HepG2 (cell line): ENCODE measurements at regions not wholly inside any gene's neighbourhood (a gene's known extent, or its start where the extent isn't known, plus 50 kb on each side); places are given as distances from the start of the nearest gene placed in this dataset.

ENCODE experiments used
- ATAC-seq: fragments of 200-7000 bp; cut with Tn5 transposase; 3 replicates; pipeline ENCODE4 v1.9.1; 2020; ENCODE audit warnings: mild to moderate bottlenecking, moderate library complexity
- BruUV-seq: library from RNA; stranded (reverse); fragments of 400-500 nt; replicated peaks from 2 replicates; lab custom pipeline; 2021; lab: Mats Ljungman, UMichigan
- CTCF ChIA-PET: fragments of 300-600 bp; formaldehyde crosslinking; extraction: SDS; loops from one replicate; lab custom pipeline; 2021; ENCODE audit warnings: low total read pairs, inconsistent platforms, low intra/inter-chr PET ratio; lab: Yijun Ruan, JAX
- POLR2A ChIA-PET: fragments of 350-600 bp; sonication (Branson Sonifier 250); formaldehyde crosslinking; loops from one replicate; lab custom pipeline; 2020; ENCODE audit warnings: antibody characterized with exemption, inconsistent platforms; lab: Yijun Ruan, JAX
- DNase-seq: peaks from one replicate; pipeline ENCODE4 v3.0.0-alpha.2; 2015; ENCODE audit warnings: low spot score
- FAIRE-seq: peaks from 3 replicates; lab custom pipeline; 2011; peaks lifted over from hg19 to GRCh38; lab: Jason Lieb, UNC
- H2AFZ ChIP-seq: one replicate; pipeline ENCODE4 v1.6.1; 2011; ENCODE audit warnings: low read length, inconsistent platforms
- H3K27ac ChIP-seq: fragments of 300-600 bp; 3 replicates; pipeline ENCODE4 v1.8.0; 2011; ENCODE audit warnings: mixed run types, mild to moderate bottlenecking, mixed read lengths, low read length, inconsistent platforms; ENCODE audit not compliant: insufficient read depth; ENCODE audit errors: extremely low read length
- H3K27me3 ChIP-seq, 2 experiments: fragments of 200-600 bp in 1 of 2; 2 replicates in 1 of 2; 3 replicates in 1 of 2; pipeline versions ENCODE4 v1.6.0 to v1.8.0; 2011; ENCODE audit warnings: low read length in 2 of 2, mild to moderate bottlenecking in 2 of 2, moderate library complexity in 2 of 2, inconsistent platforms in 1 of 2; ENCODE audit not compliant: insufficient read depth in 2 of 2, control insufficient read depth in 1 of 2
- H3K36me3 ChIP-seq, 2 experiments: fragments of 200-600 bp in 1 of 2; replicated peaks in 1 of 2; 2 replicates in 1 of 2; 3 replicates in 1 of 2; pipeline versions ENCODE4 v1.5.1 to v1.8.0; 2011; ENCODE audit warnings: low read length in 2 of 2, inconsistent platforms in 1 of 2; ENCODE audit not compliant: insufficient read depth in 2 of 2, control insufficient read depth in 1 of 2
- H3K4me1 ChIP-seq: 2 replicates; pipeline ENCODE4 v1.5.1; 2012; ENCODE audit warnings: low read length, inconsistent platforms; ENCODE audit not compliant: insufficient read depth
- H3K4me2 ChIP-seq: 2 replicates; pipeline ENCODE4 v1.6.0; 2011; ENCODE audit warnings: low read depth, low read length, inconsistent platforms
- H3K4me3 ChIP-seq, 3 experiments: fragments of 200-600 bp in 1 of 3; sonication (generic), shearing (Covaris generic) in 1 of 3; replicated peaks in 1 of 3; 2 replicates each; pipeline ENCODE4 v1.5.1; 2011 to 2016; ENCODE audit warnings: low read length in 3 of 3, inconsistent platforms in 2 of 3, low read depth in 2 of 3, mild to moderate bottlenecking in 2 of 3, control low read depth in 1 of 3, mixed read lengths in 1 of 3; ENCODE audit not compliant: insufficient read depth in 1 of 3
- H3K79me2 ChIP-seq: one replicate; pipeline ENCODE4 v1.6.1; 2011; ENCODE audit warnings: low read length, inconsistent platforms; ENCODE audit not compliant: insufficient read depth
- H3K9ac ChIP-seq: 2 replicates; pipeline ENCODE4 v1.6.0; 2011; ENCODE audit warnings: mild to moderate bottlenecking, low read depth, low read length, inconsistent platforms; ENCODE audit not compliant: insufficient read depth
- H3K9me3 ChIP-seq: 2 replicates; pipeline ENCODE4 v1.5.1; 2012; ENCODE audit warnings: mild to moderate bottlenecking, low read length
- H4K20me1 ChIP-seq: 2 replicates; pipeline ENCODE4 v1.6.0; 2011; ENCODE audit warnings: inconsistent platforms, mild to moderate bottlenecking, low read length, moderate library complexity; ENCODE audit not compliant: insufficient read depth
- DBP ChIP-seq: sonication (generic); formaldehyde crosslinking; IDR thresholded peaks from 2 replicates; pipeline ENCODE4 v1.4.0; 2020; ENCODE audit warnings: missing genetic modification reagents; ENCODE audit errors: not compliant biosample characterization
- DNMT1 ChIP-seq: sonication (generic); formaldehyde crosslinking; IDR thresholded peaks from 2 replicates; pipeline ENCODE4 v1.5.1; 2020; ENCODE audit warnings: mild to moderate bottlenecking, missing genetic modification reagents
- HCFC1 ChIP-seq: fragments of 150-350 bp; IDR thresholded peaks from 2 replicates; pipeline ENCODE4 v1.6.1; 2014; ENCODE audit warnings: low read depth, low read length
- KDM2A ChIP-seq: sonication (generic); formaldehyde crosslinking; IDR thresholded peaks from 2 replicates; pipeline ENCODE4 v1.4.0; 2020; ENCODE audit warnings: low read depth, missing genetic modification reagents, borderline replicate concordance
- PAF1 ChIP-seq: IDR thresholded peaks from 2 replicates; pipeline ENCODE4 v1.6.1; 2016; ENCODE audit warnings: missing genetic modification reagents, missing compliant biosample characterization
- RFX5 ChIP-seq: IDR thresholded peaks from 2 replicates; pipeline ENCODE4 v1.6.1; 2011; ENCODE audit warnings: low read depth, low read length, improper control_type of control experiment
- YEATS4 ChIP-seq: sonication (generic); formaldehyde crosslinking; IDR thresholded peaks from 2 replicates; pipeline ENCODE4 v1.4.0; 2020; ENCODE audit warnings: missing genetic modification reagents, borderline replicate concordance
- ZBTB46 ChIP-seq: sonication (generic); formaldehyde crosslinking; IDR thresholded peaks from 2 replicates; pipeline ENCODE4 v1.4.0; 2020; ENCODE audit warnings: mild to moderate bottlenecking, missing genetic modification reagents, borderline replicate concordance
- ZNF160 ChIP-seq: sonication (generic); formaldehyde crosslinking; IDR thresholded peaks from 2 replicates; pipeline ENCODE4 v1.8.0; 2022; ENCODE audit warnings: mild to moderate bottlenecking, inconsistent platforms, missing genetic modification reagents
- ZNF354B ChIP-seq: sonication (generic); formaldehyde crosslinking; IDR thresholded peaks from 2 replicates; pipeline ENCODE4 v1.8.0; 2022; ENCODE audit warnings: mild to moderate bottlenecking, missing genetic modification reagents
- ZNF724P ChIP-seq: sonication (generic); formaldehyde crosslinking; IDR thresholded peaks from 2 replicates; pipeline ENCODE4 v1.8.0; 2022; ENCODE audit warnings: missing genetic modification reagents, borderline replicate concordance
- WGBS: methylation state at CpG from one replicate; pipeline ENCODE4 v1.1.6; 2017; ENCODE audit warnings: low lambda C conversion rate; 5-methylcytosine and 5-hydroxymethylcytosine counted together
- in situ Hi-C: cut with HindIII; loops from 2 replicates; pipeline ENCODE4 v1.10.0; 2017; ENCODE audit warnings: low pct_unique_long_range_greater_than_20kb; ENCODE audit not compliant: extremely low pct_ligation_motif_present
- intact Hi-C: fragments of 100-400 bp; cut with micrococcal nuclease; formaldehyde crosslinking; loops from one replicate; pipeline ENCODE4 v1.10.0; 2022; ENCODE audit not compliant: unreplicated experiment

GRCh38 chr12:46500673-46501072, 128.1 kb upstream of the SLC38A2 start (continued):
- no peak for TF ChIP-seq HCFC1
- no peak for TF ChIP-seq PAF1 (CRISPR knock-in tag)
- TF ChIP-seq ZNF724P (CRISPR knock-in tag), result no peak

GRCh38 chr12:46499901-46500300, 127.3 kb upstream of the SLC38A2 start:
- no peak for ATAC-seq
- in situ Hi-C loops (no loop called here), intact Hi-C loops (loop anchor here (10.0 kb wide), 1 partner anchor 435 kb away; no protein-coding TSS in a partner anchor)
- Histone ChIP-seq H3K27me3 (no peaks in the 10 kb centered on the region), H4K20me1 (no peaks in the 10 kb centered on the region), H3K79me2 (no peaks in the 10 kb centered on the region), H3K36me3 (no peaks in the 10 kb centered on the region), H2AFZ (no peak overlapping the region), H3K9ac (no peak overlapping the region), H3K27ac (no peak overlapping the region), H3K4me2 (no peak overlapping the region), H3K9me3 (peaks cover 11% of the 10 kb centered on the region), H3K4me1 (peaks cover 14% of the 10 kb centered on the region), H3K4me3 (no peak overlapping the region)
- FAIRE-seq, result no peak
- TF ChIP-seq DNMT1 (CRISPR knock-in tag) (no peak), ZBTB46 (CRISPR knock-in tag) (no peak), ZNF160 (CRISPR knock-in tag) (no peak), ZNF354B (CRISPR knock-in tag) (no peak), DBP (CRISPR knock-in tag) (no peak), YEATS4 (CRISPR knock-in tag) (no peak), RFX5 (no peak), KDM2A (CRISPR knock-in tag) (no peak)
- DNase-seq, result no peak
- POLR2A ChIA-PET, result no interaction called here
- no TSS peak for BruUV-seq
- 97% methylated on average over 2 of the region's 2 CpGs for WGBS
- CTCF ChIA-PET, result no interaction called here
